GM12878 (cell line): ENCODE measurements at regions not wholly inside any gene's neighbourhood (a gene's known extent, or its start where the extent isn't known, plus 50 kb on each side); places are given as distances from the start of the nearest gene placed in this dataset.

ENCODE experiments used
- ATAC-seq: fragments of 200-7000 bp; cut with Tn5 transposase; 3 replicates; pipeline ENCODE4 v1.9.1; 2020; ENCODE audit warnings: mild to moderate bottlenecking, moderate library complexity
- BruUV-seq: library from RNA; stranded (reverse); fragments of 400-500 nt; replicated peaks from 2 replicates; lab custom pipeline; 2021; lab: Mats Ljungman, UMichigan
- CTCF ChIA-PET: fragments of 300-600 bp; sonication (Branson Sonifier 250); formaldehyde crosslinking; extraction: SDS; loops from one replicate; lab custom pipeline; 2021; ENCODE audit warnings: inconsistent platforms; lab: Yijun Ruan, JAX
- POLR2A ChIA-PET: fragments of 350-600 bp; formaldehyde crosslinking; extraction: SDS; loops from one replicate; lab custom pipeline; 2021; ENCODE audit warnings: inconsistent platforms; lab: Charles Lee
- RAD21 ChIA-PET: fragments of 300-600 bp; sonication (Branson Sonifier 250); formaldehyde crosslinking; loops from one replicate; lab custom pipeline; 2023; ENCODE audit warnings: antibody characterized with exemption; ENCODE audit not compliant: unreplicated experiment; lab: Charles Lee
- SMC1A ChIA-PET: fragments of 300-600 bp; sonication (Branson Sonifier 250); formaldehyde crosslinking; loops from one replicate; lab custom pipeline; 2023; ENCODE audit not compliant: unreplicated experiment, uncharacterized antibody; lab: Charles Lee
- DNase-seq: peaks from one replicate; pipeline ENCODE4 v3.0.0-alpha.2; 2011; ENCODE audit warnings: low read depth, low spot score
- FAIRE-seq: peaks from 3 replicates; lab custom pipeline; 2011; peaks lifted over from hg19 to GRCh38; lab: Jason Lieb, UNC
- H2AFZ ChIP-seq: 2 replicates; pipeline ENCODE4 v1.6.0; 2011; ENCODE audit warnings: low read depth, low read length, control low read depth; ENCODE audit not compliant: control insufficient read depth
- H3K27ac ChIP-seq: 2 replicates; pipeline ENCODE4 v1.5.1; 2011; ENCODE audit warnings: control low read depth; ENCODE audit not compliant: control insufficient read depth, insufficient read depth
- H3K27me3 ChIP-seq, 2 experiments: replicated peaks in 1 of 2; 2 replicates each; pipeline versions ENCODE4 v1.6.0 to v1.6.1; 2011; ENCODE audit warnings: low read length in 1 of 2; ENCODE audit not compliant: control insufficient read depth in 2 of 2, insufficient read depth in 2 of 2
- H3K36me3 ChIP-seq, 2 experiments: 2 replicates each; pipeline ENCODE4 v1.5.1; 2011; ENCODE audit warnings: low read length in 1 of 2; ENCODE audit not compliant: control insufficient read depth in 2 of 2, insufficient read depth in 2 of 2
- H3K4me1 ChIP-seq: 2 replicates; pipeline ENCODE4 v1.6.1; 2011; ENCODE audit warnings: mild to moderate bottlenecking, low read length, moderate library complexity, mixed read lengths; ENCODE audit not compliant: control insufficient read depth, insufficient read depth
- H3K4me2 ChIP-seq: 2 replicates; pipeline ENCODE4 v1.6.0; 2011; ENCODE audit warnings: control low read depth; ENCODE audit not compliant: control insufficient read depth, insufficient read depth
- H3K4me3 ChIP-seq: fragments of 200-600 bp; sonication (generic); 2 replicates; pipeline ENCODE4 v1.5.1; 2016
- H3K79me2 ChIP-seq: 2 replicates; pipeline ENCODE4 v1.6.0; 2011; ENCODE audit warnings: low read length; ENCODE audit not compliant: control insufficient read depth, insufficient read depth
- H3K9ac ChIP-seq: 2 replicates; pipeline ENCODE4 v1.8.0; 2011; ENCODE audit warnings: low read length, control low read depth, mixed read lengths; ENCODE audit not compliant: control insufficient read depth, insufficient read depth
- H3K9me3 ChIP-seq: replicated peaks from 3 replicates; pipeline ENCODE4 v1.5.1; 2011; ENCODE audit warnings: mild to moderate bottlenecking, low read length; ENCODE audit not compliant: control insufficient read depth, insufficient read depth
- H4K20me1 ChIP-seq: 2 replicates; pipeline ENCODE4 v1.6.0; 2011; ENCODE audit not compliant: control insufficient read depth, insufficient read depth
- ASH2L ChIP-seq: fragments of 300-600, 200-600 bp; sonication (generic); IDR thresholded peaks from 2 replicates; pipeline ENCODE4 v1.6.1; 2017; ENCODE audit warnings: low read depth, mild to moderate bottlenecking, borderline replicate concordance
- CREB1 ChIP-seq: IDR thresholded peaks from 2 replicates; pipeline ENCODE4 v1.6.1; 2012; ENCODE audit warnings: low read depth, mild to moderate bottlenecking, inconsistent platforms
- HDAC6 ChIP-seq: fragments of 200-600 bp; sonication (generic); IDR thresholded peaks from one replicate; pipeline ENCODE4 v1.8.0; 2017; ENCODE audit warnings: antibody characterized with exemption; ENCODE audit not compliant: unreplicated experiment
- IKZF1 ChIP-seq: fragments of 450-650 bp; conservative IDR thresholded peaks from 2 replicates; pipeline ENCODE4 v1.6.1; 2017; ENCODE audit warnings: antibody characterized with exemption, mild to moderate bottlenecking
- POU2F2 ChIP-seq: IDR thresholded peaks from 3 replicates; pipeline ENCODE4 v1.6.1; 2011; ENCODE audit warnings: low read depth, mild to moderate bottlenecking, low read length, borderline replicate concordance
- YY1 ChIP-seq: IDR thresholded peaks from 2 replicates; pipeline ENCODE4 v1.6.1; 2011; ENCODE audit warnings: low read depth, mild to moderate bottlenecking, low read length
- WGBS: methylation state at CpG from one replicate; pipeline ENCODE4 v1.1.6; 2016; ENCODE audit warnings: low lambda C conversion rate; ENCODE audit not compliant: insufficient replicate concordance, insufficient coverage; ENCODE audit errors: missing lambda C conversion rate; 5-methylcytosine and 5-hydroxymethylcytosine counted together
- in situ Hi-C: fragments of 300-500 bp; cut with MboI; formaldehyde crosslinking; loops from 9 replicates; pipeline ENCODE4 v1.14.3; 2018; ENCODE audit warnings: mixed read lengths
- intact Hi-C: fragments of 100-400 bp; cut with micrococcal nuclease; formaldehyde crosslinking; loops from one replicate; pipeline ENCODE4 v1.14.2; 2022; ENCODE audit not compliant: unreplicated experiment
- TF ChIP-seq, protein P1 (sequence below): fragments of 450-650 bp; IDR thresholded peaks from 2 replicates; pipeline ENCODE4 v1.6.1; 2016; ENCODE audit warnings: mild to moderate bottlenecking, moderate library complexity, borderline replicate concordance
- TF ChIP-seq, protein P2 (sequence below): fragments of 450-650 bp; IDR thresholded peaks from 2 replicates; pipeline ENCODE4 v1.6.1; 2017; ENCODE audit warnings: mild to moderate bottlenecking, moderate library complexity
- TF ChIP-seq, protein P3 (sequence below): IDR thresholded peaks from 2 replicates; pipeline ENCODE4 v1.6.1; 2011; ENCODE audit warnings: low read depth, low read length, improper control_type of control experiment, borderline replicate concordance
- TF ChIP-seq, protein P4 (sequence below): IDR thresholded peaks from 2 replicates; pipeline ENCODE4 v1.6.1; 2012; ENCODE audit warnings: low read depth, low read length, improper control_type of control experiment

DNA sequence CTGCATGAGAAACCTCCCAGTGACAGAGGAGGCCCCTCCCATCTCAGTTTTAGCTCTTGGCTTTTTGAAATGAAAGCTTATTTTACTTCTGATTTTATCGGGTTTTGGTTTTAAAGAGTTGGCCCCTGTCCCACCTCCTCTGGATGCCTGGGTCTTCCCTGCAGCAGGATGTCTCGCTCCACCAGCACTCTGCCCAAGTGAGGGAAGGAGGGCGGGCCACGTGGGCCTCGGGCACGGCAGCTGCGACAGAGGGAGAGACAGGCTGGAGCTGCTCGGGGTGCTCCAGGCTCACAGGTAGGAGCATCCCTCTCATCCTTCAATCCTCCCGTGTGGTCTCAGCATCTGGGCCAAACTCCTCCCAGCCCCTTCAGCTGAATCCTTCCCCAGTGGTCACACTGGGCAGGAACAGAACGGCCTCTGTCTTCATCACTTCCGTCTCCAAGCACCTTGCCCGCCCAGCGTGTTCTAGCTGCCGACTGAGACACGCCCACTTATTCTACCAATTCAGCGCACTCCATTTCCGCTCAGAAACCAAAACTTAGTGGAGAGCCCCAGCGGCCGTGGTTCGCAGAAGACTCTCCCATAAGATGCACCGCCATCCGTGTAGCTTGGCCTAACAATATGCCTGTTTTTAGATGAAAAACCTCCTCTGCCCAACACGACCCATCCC lies 222.9 kb downstream of the GLRX3 start:
- ChIA-PET SMC1A (no interaction called here), RAD21 (no interaction called here), CTCF (no interaction called here), POLR2A (no interaction called here)
- H3K4me1 ChIP-seq = no peaks in the 10 kb centered on the region
- no peaks in the 10 kb centered on the region for H3K27me3 ChIP-seq
- no peak overlapping the region for H3K4me2 ChIP-seq
- WGBS = 43% methylated on average over 22 of the region's 23 CpGs
- H2AFZ ChIP-seq = no peak overlapping the region
- no TSS peak for BruUV-seq
- H3K9ac ChIP-seq = no peak overlapping the region
- ATAC-seq (no peak), DNase-seq (no peak), FAIRE-seq (no peak)
- no peaks in the 10 kb centered on the region for H4K20me1 ChIP-seq
- intact Hi-C loops (no loop called here), in situ Hi-C loops (no loop called here)
- H3K4me3 ChIP-seq = no peak overlapping the region
- H3K36me3 ChIP-seq = no peaks in the 10 kb centered on the region
- no peaks in the 10 kb centered on the region for H3K79me2 ChIP-seq
- H3K9me3 ChIP-seq = no peaks in the 10 kb centered on the region
- H3K27ac ChIP-seq = no peak overlapping the region
- TF ChIP-seq ASH2L (no peak), CREB1 (no peak), IKZF1 (no peak), POU2F2 (no peak), YY1 (no peak), HDAC6 (no peak)
- TF ChIP-seq, protein P1, sequence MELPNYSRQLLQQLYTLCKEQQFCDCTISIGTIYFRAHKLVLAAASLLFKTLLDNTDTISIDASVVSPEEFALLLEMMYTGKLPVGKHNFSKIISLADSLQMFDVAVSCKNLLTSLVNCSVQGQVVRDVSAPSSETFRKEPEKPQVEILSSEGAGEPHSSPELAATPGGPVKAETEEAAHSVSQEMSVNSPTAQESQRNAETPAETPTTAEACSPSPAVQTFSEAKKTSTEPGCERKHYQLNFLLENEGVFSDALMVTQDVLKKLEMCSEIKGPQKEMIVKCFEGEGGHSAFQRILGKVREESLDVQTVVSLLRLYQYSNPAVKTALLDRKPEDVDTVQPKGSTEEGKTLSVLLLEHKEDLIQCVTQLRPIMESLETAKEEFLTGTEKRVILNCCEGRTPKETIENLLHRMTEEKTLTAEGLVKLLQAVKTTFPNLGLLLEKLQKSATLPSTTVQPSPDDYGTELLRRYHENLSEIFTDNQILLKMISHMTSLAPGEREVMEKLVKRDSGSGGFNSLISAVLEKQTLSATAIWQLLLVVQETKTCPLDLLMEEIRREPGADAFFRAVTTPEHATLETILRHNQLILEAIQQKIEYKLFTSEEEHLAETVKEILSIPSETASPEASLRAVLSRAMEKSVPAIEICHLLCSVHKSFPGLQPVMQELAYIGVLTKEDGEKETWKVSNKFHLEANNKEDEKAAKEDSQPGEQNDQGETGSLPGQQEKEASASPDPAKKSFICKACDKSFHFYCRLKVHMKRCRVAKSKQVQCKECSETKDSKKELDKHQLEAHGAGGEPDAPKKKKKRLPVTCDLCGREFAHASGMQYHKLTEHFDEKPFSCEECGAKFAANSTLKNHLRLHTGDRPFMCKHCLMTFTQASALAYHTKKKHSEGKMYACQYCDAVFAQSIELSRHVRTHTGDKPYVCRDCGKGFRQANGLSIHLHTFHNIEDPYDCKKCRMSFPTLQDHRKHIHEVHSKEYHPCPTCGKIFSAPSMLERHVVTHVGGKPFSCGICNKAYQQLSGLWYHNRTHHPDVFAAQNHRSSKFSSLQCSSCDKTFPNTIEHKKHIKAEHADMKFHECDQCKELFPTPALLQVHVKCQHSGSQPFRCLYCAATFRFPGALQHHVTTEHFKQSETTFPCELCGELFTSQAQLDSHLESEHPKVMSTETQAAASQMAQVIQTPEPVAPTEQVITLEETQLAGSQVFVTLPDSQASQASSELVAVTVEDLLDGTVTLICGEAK = no peak
- TF ChIP-seq, protein P2, sequence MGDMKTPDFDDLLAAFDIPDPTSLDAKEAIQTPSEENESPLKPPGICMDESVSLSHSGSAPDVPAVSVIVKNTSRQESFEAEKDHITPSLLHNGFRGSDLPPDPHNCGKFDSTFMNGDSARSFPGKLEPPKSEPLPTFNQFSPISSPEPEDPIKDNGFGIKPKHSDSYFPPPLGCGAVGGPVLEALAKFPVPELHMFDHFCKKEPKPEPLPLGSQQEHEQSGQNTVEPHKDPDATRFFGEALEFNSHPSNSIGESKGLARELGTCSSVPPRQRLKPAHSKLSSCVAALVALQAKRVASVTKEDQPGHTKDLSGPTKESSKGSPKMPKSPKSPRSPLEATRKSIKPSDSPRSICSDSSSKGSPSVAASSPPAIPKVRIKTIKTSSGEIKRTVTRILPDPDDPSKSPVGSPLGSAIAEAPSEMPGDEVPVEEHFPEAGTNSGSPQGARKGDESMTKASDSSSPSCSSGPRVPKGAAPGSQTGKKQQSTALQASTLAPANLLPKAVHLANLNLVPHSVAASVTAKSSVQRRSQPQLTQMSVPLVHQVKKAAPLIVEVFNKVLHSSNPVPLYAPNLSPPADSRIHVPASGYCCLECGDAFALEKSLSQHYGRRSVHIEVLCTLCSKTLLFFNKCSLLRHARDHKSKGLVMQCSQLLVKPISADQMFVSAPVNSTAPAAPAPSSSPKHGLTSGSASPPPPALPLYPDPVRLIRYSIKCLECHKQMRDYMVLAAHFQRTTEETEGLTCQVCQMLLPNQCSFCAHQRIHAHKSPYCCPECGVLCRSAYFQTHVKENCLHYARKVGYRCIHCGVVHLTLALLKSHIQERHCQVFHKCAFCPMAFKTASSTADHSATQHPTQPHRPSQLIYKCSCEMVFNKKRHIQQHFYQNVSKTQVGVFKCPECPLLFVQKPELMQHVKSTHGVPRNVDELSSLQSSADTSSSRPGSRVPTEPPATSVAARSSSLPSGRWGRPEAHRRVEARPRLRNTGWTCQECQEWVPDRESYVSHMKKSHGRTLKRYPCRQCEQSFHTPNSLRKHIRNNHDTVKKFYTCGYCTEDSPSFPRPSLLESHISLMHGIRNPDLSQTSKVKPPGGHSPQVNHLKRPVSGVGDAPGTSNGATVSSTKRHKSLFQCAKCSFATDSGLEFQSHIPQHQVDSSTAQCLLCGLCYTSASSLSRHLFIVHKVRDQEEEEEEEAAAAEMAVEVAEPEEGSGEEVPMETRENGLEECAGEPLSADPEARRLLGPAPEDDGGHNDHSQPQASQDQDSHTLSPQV = no peak
- TF ChIP-seq, protein P3, sequence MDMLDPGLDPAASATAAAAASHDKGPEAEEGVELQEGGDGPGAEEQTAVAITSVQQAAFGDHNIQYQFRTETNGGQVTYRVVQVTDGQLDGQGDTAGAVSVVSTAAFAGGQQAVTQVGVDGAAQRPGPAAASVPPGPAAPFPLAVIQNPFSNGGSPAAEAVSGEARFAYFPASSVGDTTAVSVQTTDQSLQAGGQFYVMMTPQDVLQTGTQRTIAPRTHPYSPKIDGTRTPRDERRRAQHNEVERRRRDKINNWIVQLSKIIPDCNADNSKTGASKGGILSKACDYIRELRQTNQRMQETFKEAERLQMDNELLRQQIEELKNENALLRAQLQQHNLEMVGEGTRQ = no peak
- TF ChIP-seq, protein P4, sequence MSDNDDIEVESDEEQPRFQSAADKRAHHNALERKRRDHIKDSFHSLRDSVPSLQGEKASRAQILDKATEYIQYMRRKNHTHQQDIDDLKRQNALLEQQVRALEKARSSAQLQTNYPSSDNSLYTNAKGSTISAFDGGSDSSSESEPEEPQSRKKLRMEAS = no peak
